ENCODE measurements at regions not wholly inside any gene's neighbourhood (a gene's known extent, or its start where the extent isn't known, plus 50 kb on each side); places are given as distances from the start of the nearest gene placed in this dataset.
A peak's percentile ranks its signal among the peaks of the same experiment; 100 is the strongest.

DNA sequence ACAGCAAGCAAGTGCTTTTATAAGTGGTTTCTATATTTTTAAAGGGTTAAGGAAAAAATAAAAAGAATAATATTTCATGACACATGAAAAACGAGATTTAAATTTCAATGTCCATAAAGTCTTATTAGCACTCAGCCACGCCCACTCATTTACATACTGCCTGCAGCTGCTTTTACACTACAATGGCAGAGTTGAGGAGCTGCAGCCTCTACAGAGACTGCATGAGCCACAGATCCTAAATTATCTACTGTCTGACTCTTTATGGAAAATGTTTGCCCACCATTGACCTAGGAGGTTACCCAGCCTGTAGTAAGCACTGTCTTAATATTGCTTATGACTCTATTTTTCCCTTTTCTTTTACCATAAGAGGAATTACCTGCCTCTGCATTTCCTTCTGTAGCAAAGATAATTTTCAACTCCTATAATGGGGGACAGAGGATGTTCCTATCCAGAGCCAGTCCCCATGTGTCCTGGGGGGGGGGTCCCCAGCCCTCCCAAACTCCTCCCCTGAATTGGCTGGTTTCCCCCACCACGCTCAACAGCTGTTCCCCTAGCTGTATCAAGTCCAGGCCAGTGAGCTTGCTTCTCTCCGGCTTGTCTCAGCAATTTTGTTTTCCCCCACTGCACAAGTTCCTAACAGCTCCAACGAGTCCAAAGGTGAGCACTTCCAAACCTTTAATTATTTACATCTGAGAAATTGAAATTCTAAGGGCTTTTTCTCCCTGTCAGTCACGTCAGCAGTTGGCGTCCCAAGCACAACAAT is 139.4 kb upstream of the ERCC4 start (continued):
- TF ChIP-seq REST (IDR thresholded peaks at IDR 0.05), result no peak
- TF ChIP-seq FOXA2 (IDR thresholded peaks at IDR 0.05), result no peak

- peaks cover 0 to 8% (median 3%) of the 10 kb centered on the region in 4 donors for H3K9me3 ChIP-seq (ENCODE audit: control insufficient read depth in 4 of 4, low read length in 3 of 4)
- H3K4me3 ChIP-seq (ENCODE audit: low read depth in 1 of 3, low read length in 3 of 3), result peak overlapping the region in 1 of 3 donors; percentile 12
- H3K27ac ChIP-seq (ENCODE audit: low read depth in 1 of 2, low read length in 2 of 2), result no peak overlapping the region
- 77% methylated on average over 7 of the region's 7 CpGs for WGBS
- no peak for DNase-seq (ENCODE audit: low spot score)
- TF ChIP-seq REST (IDR thresholded peaks at IDR 0.05), result no peak
- peak; percentile 22 for TF ChIP-seq SP1 (IDR thresholded peaks at IDR 0.05)
- no peaks in the 10 kb centered on the region for H3K36me3 ChIP-seq (ENCODE audit: control insufficient read depth in 4 of 4, insufficient read depth in 3 of 4, low read depth in 1 of 4, low read length in 3 of 4)
- no peaks in the 10 kb centered on the region for H3K27me3 ChIP-seq (ENCODE audit: control insufficient read depth in 4 of 4, insufficient read depth in 4 of 4, low read length in 3 of 4)
- H3K4me1 ChIP-seq (ENCODE audit: control insufficient read depth in 4 of 4, insufficient read depth in 4 of 4, low read length in 3 of 4), result peaks cover 4 to 17% (median 7%) of the 10 kb centered on the region in 4 donors
- H3K9ac ChIP-seq (ENCODE audit: low read depth in 1 of 2, low read length in 2 of 2), result no peak overlapping the region
Measured at GRCh38 chr16:13781169-13781564, 138.8 kb upstream of the ERCC4 start.

GRCh38 chr16:13781575-13782338 is 138.2 kb upstream of the ERCC4 start:
- Histone ChIP-seq H3K27ac (ENCODE audit: low read depth in 1 of 2, low read length in 2 of 2) (no peak overlapping the region), H3K36me3 (ENCODE audit: control insufficient read depth in 4 of 4, insufficient read depth in 3 of 4, low read depth in 1 of 4, low read length in 3 of 4) (no peaks in the 10 kb centered on the region), H3K9me3 (ENCODE audit: control insufficient read depth in 4 of 4, low read length in 3 of 4) (peaks cover 0 to 3% (median 3%) of the 10 kb centered on the region in 4 donors), H3K27me3 (ENCODE audit: control insufficient read depth in 4 of 4, insufficient read depth in 4 of 4, low read length in 3 of 4) (no peaks in the 10 kb centered on the region), H3K9ac (ENCODE audit: low read depth in 1 of 2, low read length in 2 of 2) (no peak overlapping the region), H3K4me1 (ENCODE audit: control insufficient read depth in 4 of 4, insufficient read depth in 4 of 4, low read length in 3 of 4) (peaks cover 4 to 17% (median 7%) of the 10 kb centered on the region in 4 donors), H3K4me3 (ENCODE audit: low read depth in 1 of 3, low read length in 3 of 3) (no peak overlapping the region)
- no peak for DNase-seq (ENCODE audit: low spot score)
- TF ChIP-seq RXRA (IDR thresholded peaks at IDR 0.05) (no peak), GABPA (IDR thresholded peaks at IDR 0.05 in 1 of 2, conservative IDR thresholded peaks at IDR 0.05 in 1 of 2) (no peak)
- WGBS, result 76% methylated on average over 8 of the region's 8 CpGs

All from liver (tissue), 7 donors.